H7 (cell line): ENCODE measurements at regions not wholly inside any gene's neighbourhood (a gene's known extent, or its start where the extent isn't known, plus 50 kb on each side); places are given as distances from the start of the nearest gene placed in this dataset.

Source experiments
- DNase-seq: peaks from one replicate; pipeline ENCODE4 v3.0.0; 2012
- H3K27me3 ChIP-seq: 2 replicates; pipeline ENCODE4 v1.6.0; 2011; ENCODE audit warnings: mild to moderate bottlenecking, low read length; ENCODE audit not compliant: control insufficient read depth, insufficient read depth
- H3K36me3 ChIP-seq: replicated peaks from 2 replicates; pipeline ENCODE4 v1.5.1; 2011; ENCODE audit warnings: low read length; ENCODE audit not compliant: control insufficient read depth, insufficient read depth
- H3K4me3 ChIP-seq: 2 replicates; pipeline ENCODE4 v1.5.1; 2011; ENCODE audit warnings: low read depth, mild to moderate bottlenecking, control low read depth, low read length, moderate library complexity; ENCODE audit not compliant: insufficient read depth

DNA sequence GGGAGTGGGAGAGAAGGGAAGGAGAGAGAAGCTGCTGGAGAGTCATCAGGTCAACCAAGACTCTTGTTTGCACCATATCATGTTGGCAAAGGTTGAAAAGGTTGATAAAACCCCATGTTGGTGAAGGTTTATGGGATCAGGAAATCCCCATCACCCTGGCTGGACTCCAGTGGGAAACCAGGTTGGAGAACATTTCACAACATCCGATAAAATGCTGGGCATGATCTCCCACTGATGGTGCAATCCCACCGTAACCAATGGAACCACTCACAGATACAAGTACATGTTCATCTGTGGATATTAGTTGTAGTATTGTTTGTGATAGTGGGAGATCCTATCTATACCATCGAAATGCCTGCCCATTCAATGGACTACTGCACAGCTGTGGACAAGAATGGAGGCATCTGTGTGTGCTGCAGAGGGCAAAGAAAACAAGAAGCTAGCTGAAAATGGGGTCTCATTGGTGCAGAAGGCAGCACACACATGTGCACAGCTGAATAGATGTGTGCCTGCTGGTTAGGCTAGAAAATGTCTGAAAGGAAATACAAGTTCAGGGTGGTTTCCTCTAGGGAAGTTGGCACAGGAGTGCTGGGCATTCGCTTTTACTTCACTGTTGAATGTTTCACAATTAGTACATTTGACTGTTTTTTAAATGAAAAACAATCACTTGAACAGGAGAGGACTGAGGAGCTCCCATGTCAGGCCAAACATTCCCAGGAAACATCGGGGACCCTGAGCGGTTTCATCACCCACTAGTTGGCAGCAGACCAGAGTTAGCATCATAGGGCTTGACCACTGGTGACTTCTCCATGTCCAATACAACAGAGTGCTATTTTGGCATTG is 80.4 kb upstream of the MGMT start:
- Histone ChIP-seq H3K27me3 (no peaks in the 10 kb centered on the region), H3K36me3 (no peaks in the 10 kb centered on the region), H3K4me3 (no peak overlapping the region)
- DNase-seq, result no peak

DNA sequence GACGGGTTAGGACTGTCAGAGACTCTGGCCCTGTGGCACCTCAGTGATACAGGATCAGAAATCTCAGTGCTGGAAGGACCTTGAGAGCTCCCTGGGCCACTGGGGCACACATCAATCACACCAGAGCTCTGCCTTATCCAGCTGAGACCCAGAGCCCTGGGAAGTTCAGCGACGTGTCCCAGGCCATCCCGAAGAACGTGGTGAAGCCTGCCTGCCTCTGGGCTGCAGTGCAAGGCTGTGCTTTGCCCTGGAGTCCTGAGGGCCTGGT is 79.8 kb upstream of the MGMT start:
- DNase-seq, result no peak
- no peaks in the 10 kb centered on the region for H3K36me3 ChIP-seq
- no peaks in the 10 kb centered on the region for H3K27me3 ChIP-seq
- no peak overlapping the region for H3K4me3 ChIP-seq

DNA sequence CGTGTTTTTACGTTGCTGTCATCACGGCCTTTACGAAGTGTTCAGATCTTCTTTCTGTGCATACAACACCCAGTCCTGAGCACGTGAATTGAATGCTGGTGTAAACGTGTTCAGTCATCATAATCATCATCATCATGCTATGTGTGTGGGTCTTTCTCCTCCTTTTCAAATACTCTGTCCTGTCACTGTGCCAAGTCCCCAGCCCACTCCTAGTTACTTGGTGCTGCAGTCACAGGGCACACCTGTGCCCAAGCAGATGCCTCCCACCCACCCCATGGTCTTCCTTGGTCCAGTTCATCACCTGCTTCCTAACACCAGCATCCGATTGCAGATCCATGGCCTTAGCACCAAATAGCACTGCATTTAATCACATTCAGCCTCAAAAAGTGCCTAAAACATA is 78.6 kb upstream of the MGMT start:
- no peak for DNase-seq

DNA sequence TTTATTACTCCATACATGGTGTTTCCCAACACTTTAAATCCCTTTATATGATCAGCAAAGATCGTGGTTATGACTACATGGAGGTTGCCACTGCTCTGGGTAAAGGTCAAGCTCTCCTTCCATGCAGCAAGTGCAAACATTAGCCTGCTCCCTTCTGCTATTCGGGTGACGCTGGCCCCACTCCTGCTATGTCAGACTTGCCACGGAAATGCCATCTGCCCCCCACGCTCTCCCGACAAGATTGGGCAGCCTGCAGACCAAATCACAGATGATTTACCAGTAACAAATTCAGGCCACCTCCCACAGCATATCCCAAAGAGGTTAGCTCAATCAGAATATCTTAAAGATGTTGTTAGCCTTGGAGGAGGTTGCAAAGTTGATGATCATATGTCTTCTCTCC is 77.8 kb upstream of the MGMT start:
- no peak for DNase-seq
- H3K27me3 ChIP-seq, result no peaks in the 10 kb centered on the region
- no peaks in the 10 kb centered on the region for H3K36me3 ChIP-seq
- no peak overlapping the region for H3K4me3 ChIP-seq

More for the DNA sequence above, 78.6 kb upstream of the MGMT start:
- H3K4me3 ChIP-seq, result no peak overlapping the region
- H3K27me3 ChIP-seq, result no peaks in the 10 kb centered on the region
- H3K36me3 ChIP-seq, result no peaks in the 10 kb centered on the region

DNA sequence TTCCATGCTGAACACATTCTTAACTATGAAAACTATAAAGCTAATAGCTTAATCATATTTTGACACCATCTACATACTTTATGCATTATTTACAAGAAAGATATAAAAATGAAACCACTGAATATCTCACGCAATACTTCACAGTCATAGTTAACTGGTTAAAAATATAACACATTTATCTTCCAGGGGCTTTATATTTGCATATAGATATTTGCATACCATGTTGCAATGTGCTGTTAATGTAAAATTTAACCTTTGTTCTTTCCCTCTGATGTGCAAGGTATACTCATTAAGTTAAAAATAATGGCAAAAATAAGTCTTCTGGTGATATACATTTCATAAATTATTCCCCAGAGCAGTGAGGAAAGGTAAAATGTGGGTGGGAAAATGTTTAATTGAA is 76.9 kb upstream of the MGMT start:
- H3K27me3 ChIP-seq, result no peaks in the 10 kb centered on the region
- DNase-seq, result no peak
- H3K36me3 ChIP-seq, result no peaks in the 10 kb centered on the region
- H3K4me3 ChIP-seq, result no peak overlapping the region

DNA sequence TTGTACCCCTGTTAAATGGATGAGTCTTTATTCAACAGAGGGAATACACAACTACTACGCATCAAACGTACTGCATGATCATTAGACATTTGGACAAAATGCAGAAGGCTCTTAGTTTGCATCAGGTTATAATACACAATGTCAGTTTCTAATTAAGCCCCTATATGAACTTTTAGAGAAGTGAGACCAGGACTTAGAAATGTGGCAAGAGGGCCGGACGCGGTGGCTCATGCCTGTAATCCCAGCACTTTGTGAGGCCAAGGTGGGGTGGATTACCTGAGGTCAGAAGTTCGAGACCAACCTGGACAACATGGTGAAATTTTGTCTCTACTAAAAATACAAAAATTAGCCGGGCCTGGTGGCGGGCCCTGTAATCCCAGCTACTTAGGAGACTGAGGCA is 76.3 kb upstream of the MGMT start:
- Histone ChIP-seq H3K27me3 (no peaks in the 10 kb centered on the region), H3K36me3 (no peaks in the 10 kb centered on the region), H3K4me3 (no peak overlapping the region)
- no peak for DNase-seq

DNA sequence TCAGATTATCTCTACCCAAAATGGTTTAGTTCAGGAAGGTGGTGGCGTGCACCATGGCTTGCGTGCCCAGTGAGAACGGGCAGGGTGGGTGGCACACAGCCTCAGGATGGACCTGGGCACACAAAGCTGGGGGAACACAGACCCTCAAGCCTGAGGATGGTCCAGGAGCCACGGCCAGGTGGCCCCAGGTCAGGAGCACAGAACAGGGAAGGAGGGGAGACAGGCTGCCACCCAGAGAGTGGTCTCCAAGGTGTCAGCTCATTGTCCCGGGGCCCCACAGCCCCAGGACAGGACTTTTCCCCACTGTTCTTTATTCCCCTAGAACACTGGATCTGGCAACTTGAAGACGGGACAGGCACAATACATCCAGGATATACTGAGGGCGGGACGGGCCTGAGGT is 75.6 kb upstream of the MGMT start:
- no peak for DNase-seq
- no peaks in the 10 kb centered on the region for H3K36me3 ChIP-seq

DNA sequence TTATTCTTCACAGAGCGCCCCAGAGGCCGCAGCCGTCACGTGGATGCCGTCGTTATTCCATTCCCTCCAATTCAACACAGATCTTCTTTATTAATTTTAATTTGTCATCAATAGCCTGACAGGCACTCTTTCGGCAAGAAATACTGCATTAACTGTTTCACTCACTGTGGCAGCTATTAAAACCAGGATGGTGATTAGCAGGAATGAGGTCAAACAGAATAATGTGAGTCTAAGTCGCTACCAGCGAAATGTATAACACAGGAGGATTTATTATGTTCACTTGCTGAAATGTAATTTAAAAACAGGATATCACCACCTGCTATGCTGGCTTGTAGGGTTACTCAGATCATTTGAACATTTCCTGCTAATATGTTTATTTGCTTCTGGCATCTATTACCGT is 74.2 kb upstream of the MGMT start:
- H3K36me3 ChIP-seq, result no peaks in the 10 kb centered on the region
- no peak for DNase-seq
- H3K4me3 ChIP-seq, result no peak overlapping the region
- H3K27me3 ChIP-seq, result no peaks in the 10 kb centered on the region

More for the DNA sequence above, 75.6 kb upstream of the MGMT start:
- Histone ChIP-seq H3K27me3 (no peaks in the 10 kb centered on the region), H3K4me3 (no peak overlapping the region)

DNA sequence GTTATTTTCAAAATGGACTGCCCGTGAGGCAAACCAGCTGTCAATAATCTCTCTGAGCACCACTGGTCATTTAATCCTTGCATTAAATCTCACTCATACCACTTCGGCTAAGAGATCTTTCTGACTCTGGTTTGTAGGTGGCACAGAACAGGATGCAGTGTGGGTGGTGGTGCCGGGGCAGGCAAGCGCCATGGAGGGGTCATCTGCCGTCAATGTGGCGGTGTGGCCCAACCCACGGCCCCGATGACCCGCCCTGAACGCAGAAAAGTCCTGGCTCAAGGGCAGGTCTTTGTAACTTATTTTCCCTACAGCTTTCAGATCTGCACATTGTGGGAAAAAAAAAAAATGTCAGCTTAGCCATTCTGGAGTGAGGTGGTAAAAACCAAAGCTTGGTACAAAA is 73.2 kb upstream of the MGMT start:
- no peaks in the 10 kb centered on the region for H3K27me3 ChIP-seq
- H3K36me3 ChIP-seq, result no peaks in the 10 kb centered on the region
- H3K4me3 ChIP-seq, result no peak overlapping the region
- no peak for DNase-seq

DNA sequence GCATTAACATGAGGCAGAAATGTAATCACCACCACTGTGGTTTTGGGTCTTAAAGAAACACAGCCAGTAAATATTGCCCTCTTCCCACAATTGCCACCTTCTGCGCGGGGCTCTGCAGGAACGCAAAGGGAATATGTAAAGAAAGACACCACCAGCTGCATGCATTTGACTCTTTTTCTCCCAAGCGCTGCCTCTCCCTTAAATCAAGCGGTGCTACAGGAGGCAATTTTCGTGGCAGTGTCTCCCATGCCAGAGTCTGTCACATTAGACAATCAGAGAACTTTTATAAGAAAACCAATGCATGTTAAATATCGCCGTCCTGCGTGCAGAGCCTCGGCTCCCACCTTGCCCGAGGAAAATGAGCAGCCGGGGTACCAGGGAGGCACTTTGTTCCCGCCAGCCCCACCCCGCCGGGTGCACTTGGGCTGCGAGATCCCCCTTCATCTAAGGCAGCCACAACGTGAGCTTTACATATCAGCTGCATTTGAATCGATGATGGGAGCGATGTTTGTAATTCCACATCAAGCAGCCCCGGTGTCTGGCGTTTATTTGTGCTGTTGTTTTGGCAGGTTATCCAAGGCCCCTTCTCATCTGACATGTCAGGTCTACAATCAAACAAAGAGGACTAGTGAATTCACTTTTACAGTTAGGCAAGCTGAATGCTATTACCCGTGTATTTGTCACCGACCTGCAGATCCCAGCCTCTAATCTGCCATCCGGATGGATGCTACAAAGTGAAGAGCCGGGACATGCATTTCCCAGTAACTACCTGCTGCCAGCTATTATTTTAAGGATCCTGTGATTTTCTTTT is 72.3 kb upstream of the MGMT start:
- no peak overlapping the region for H3K4me3 ChIP-seq
- H3K27me3 ChIP-seq, result no peaks in the 10 kb centered on the region
- no peaks in the 10 kb centered on the region for H3K36me3 ChIP-seq
- DNase-seq, result peak; percentile 59

DNA sequence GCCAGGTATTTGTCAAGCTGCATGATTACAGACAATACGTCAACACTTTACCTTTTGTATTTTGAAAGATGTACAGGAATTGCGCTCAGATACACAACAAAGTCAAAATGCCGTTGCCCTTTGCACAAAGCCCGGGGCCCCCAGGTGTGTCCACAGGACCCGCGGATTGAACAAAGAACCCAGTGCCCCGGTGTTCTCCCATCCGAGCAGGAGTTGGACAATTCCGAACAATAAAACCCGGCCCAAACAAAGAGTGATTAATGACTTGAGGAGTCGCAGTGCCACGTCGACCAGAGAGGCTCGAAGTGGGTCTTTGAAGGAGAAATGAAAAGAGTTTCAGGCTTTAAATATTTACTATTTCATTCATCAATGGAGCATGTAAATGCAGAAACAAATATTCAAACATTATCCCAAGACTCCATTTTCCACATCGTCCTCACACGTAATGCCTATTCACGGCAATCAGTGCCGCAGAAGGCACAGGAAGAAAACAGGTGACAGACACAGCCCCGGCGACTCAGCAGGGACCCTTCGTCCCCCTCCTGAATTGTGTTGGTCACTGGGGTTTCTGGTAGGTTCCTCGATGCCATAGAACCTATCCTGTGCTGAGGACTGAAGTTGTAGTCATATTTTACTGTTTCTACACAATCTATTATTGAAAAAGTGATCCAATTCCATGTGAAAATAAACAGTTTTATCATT is 70.9 kb upstream of the MGMT start:
- Histone ChIP-seq H3K27me3 (no peaks in the 10 kb centered on the region), H3K4me3 (no peak overlapping the region), H3K36me3 (no peaks in the 10 kb centered on the region)
- no peak for DNase-seq

DNA sequence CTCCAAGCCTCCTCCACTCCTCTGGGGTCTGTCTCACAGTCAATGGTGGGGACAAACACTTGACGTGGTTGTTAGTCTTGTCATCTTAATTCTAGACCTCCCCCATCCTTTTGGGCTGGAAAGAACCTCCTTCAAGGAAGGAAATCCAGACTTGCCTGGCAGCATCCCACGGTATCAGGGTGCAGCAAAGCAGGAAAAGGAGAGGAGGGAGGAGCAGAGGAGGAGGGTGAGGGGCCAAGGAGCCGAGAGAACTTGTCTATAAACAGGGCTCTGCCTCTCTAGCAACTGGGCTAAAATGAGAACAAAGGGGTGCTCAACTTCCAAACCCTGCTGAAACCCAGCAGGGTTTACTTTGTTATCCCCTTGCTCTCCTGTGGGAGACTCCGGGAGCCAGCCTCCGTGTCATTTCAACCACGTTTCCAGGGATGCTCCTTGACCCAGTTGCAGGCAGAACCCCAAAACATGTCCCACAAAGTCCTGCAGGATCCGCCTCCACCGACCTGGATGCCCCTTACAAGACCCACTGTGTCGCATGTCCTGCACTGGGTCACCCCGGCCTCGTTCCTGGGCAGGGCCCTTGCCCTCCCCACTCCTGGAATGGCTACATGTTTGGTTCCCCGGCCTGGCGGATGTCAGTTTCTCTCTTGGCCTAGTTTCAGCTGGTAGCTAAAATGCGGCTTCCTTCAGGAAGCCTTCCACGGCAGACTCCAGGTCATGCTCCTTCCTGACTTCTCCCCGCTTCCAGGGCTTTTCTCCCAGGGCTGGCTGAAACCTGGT is 69.7 kb upstream of the MGMT start:
- H3K4me3 ChIP-seq, result no peak overlapping the region
- DNase-seq, result no peak
- H3K36me3 ChIP-seq, result no peaks in the 10 kb centered on the region
- no peaks in the 10 kb centered on the region for H3K27me3 ChIP-seq

DNA sequence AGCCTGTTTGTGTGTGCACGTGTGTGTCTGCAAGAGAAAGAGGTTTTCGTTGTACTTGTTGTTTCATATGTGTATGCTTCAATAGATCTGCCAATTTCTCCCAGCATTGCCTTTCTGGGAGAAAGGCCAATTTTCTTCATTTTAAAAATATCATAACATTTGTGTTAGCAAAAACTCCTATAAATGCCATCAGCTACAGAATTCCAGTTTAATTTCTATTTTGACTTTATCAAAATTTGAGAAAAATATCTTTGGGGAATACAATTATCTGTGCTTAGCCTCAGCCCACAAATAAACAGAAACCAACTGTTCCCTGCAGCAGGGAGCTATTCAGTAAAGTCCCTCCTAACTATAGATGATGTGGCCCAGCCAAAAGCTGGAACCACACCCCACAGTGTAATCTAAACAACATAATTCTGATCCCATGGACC is 68.3 kb upstream of the MGMT start:
- Histone ChIP-seq H3K27me3 (no peaks in the 10 kb centered on the region), H3K36me3 (no peaks in the 10 kb centered on the region), H3K4me3 (no peak overlapping the region)
- DNase-seq, result no peak

DNA sequence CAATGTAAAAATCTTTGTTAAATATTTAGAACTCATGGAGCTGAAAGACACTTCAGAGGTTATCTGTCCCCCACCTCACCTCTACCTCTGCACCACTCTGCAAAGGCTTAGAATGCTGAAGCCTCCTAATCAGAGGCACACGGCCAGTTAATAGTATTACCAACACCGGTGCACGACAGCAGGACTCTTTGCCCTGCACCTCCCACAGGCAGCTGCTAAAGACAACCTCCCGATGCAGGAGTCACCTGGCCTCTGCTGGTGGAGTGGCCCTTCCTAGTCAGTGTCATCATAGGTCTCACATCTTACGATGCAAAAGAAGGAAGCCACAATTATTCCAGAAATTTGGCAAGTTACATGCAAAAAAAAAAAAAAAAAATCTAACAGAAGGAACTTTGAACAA is 66.6 kb upstream of the MGMT start:
- H3K36me3 ChIP-seq, result no peaks in the 10 kb centered on the region
- no peak for DNase-seq
- H3K27me3 ChIP-seq, result no peaks in the 10 kb centered on the region
- no peak overlapping the region for H3K4me3 ChIP-seq
